Smooth muscle cell (in vitro differentiated cells): ENCODE measurements at regions not wholly inside any gene's neighbourhood (a gene's known extent, or its start where the extent isn't known, plus 50 kb on each side); places are given as distances from the start of the nearest gene placed in this dataset.

Experiments used
- DNase-seq: peaks from one replicate; lab custom pipeline; 2025; ENCODE audit not compliant: unreplicated experiment; lab: John Stamatoyannopoulos, UW
- H2AFZ ChIP-seq: fragments of 200-600 bp; sonication (generic); 2 replicates; pipeline ENCODE4 v1.6.0; 2016; ENCODE audit warnings: antibody characterized with exemption, low read depth, mild to moderate bottlenecking
- H3F3A ChIP-seq: fragments of 200-600 bp; sonication (generic); 2 replicates; pipeline ENCODE4 v1.6.0; 2017; ENCODE audit warnings: antibody characterized with exemption, low read depth
- H3K27ac ChIP-seq: fragments of 200-600 bp; sonication (generic); 2 replicates; pipeline ENCODE4 v1.5.1; 2016; ENCODE audit warnings: low read depth, mild to moderate bottlenecking
- H3K27me3 ChIP-seq: fragments of 200-600 bp; sonication (generic); 2 replicates; pipeline ENCODE4 v1.6.1; 2016; ENCODE audit warnings: low read depth, mild to moderate bottlenecking
- H3K36me3 ChIP-seq: fragments of 200-600 bp; sonication (generic); 2 replicates; pipeline ENCODE4 v1.5.1; 2016; ENCODE audit warnings: low read depth
- H3K4me1 ChIP-seq: fragments of 200-600 bp; sonication (generic); 2 replicates; pipeline ENCODE4 v1.5.1; 2016; ENCODE audit warnings: low read depth
- H3K4me2 ChIP-seq: fragments of 200-600 bp; sonication (generic); 2 replicates; pipeline ENCODE4 v1.6.0; 2016; ENCODE audit warnings: mild to moderate bottlenecking
- H3K4me3 ChIP-seq: fragments of 200-600 bp; sonication (generic); 2 replicates; pipeline ENCODE4 v1.5.1; 2016; ENCODE audit warnings: mild to moderate bottlenecking
- H3K79me2 ChIP-seq: fragments of 200-600 bp; sonication (generic); 2 replicates; pipeline ENCODE4 v1.6.0; 2016; ENCODE audit warnings: low read depth, mild to moderate bottlenecking
- H3K9ac ChIP-seq: fragments of 200-600 bp; sonication (generic); 2 replicates; pipeline ENCODE4 v1.6.0; 2016; ENCODE audit warnings: low read depth
- H3K9me3 ChIP-seq: fragments of 200-600 bp; sonication (generic); replicated peaks from 2 replicates; pipeline ENCODE4 v1.5.1; 2016; ENCODE audit warnings: low read depth
- H4K20me1 ChIP-seq: fragments of 200-600 bp; sonication (generic); 2 replicates; pipeline ENCODE4 v1.6.0; 2016; ENCODE audit warnings: low read depth
- CTCF ChIP-seq: fragments of 200-600 bp; sonication (generic); IDR thresholded peaks from 2 replicates; pipeline ENCODE4 v1.5.1; 2017; ENCODE audit warnings: borderline replicate concordance, mild to moderate bottlenecking, antibody characterized with exemption; ENCODE audit not compliant: insufficient read depth, poor library complexity, severe bottlenecking
- WGBS: methylation state at CpG from one replicate; pipeline ENCODE4 v1.1.7; 2016; ENCODE audit warnings: low lambda C conversion rate; 5-methylcytosine and 5-hydroxymethylcytosine counted together

DNA sequence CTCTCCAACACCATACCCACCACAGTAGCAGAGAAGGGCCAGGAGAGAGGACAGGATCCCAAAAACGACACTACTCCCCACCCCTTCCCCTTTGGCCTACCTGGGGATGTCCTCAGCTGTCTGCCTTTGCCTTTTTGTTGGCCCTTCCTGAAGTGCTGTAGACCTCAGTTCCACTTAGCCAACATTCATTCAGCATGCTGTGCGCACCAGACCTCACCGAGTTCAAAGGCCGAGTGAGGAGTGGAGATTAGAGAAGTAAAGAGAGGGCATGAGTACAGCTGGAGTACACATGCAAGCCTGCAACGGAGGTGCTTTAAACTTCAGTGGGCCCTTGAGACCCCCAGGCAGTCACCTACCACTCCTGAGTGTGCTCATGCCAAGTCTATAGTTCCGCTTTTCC lies 99.0 kb downstream of the TEX26 start:
- Histone ChIP-seq H3K27ac (no peak overlapping the region), H3K4me3 (no peak overlapping the region), H3K36me3 (no peaks in the 10 kb centered on the region), H3K4me1 (peaks cover 2% of the 10 kb centered on the region), H4K20me1 (no peaks in the 10 kb centered on the region), H3K4me2 (no peak overlapping the region), H2AFZ (no peak overlapping the region), H3K79me2 (no peaks in the 10 kb centered on the region), H3K27me3 (no peaks in the 10 kb centered on the region), H3K9ac (no peak overlapping the region), H3K9me3 (no peaks in the 10 kb centered on the region), H3F3A (no peaks in the 10 kb centered on the region)
- no peak for TF ChIP-seq CTCF
- 92% methylated on average over 6 of the region's 6 CpGs for WGBS
- no peak for DNase-seq

DNA sequence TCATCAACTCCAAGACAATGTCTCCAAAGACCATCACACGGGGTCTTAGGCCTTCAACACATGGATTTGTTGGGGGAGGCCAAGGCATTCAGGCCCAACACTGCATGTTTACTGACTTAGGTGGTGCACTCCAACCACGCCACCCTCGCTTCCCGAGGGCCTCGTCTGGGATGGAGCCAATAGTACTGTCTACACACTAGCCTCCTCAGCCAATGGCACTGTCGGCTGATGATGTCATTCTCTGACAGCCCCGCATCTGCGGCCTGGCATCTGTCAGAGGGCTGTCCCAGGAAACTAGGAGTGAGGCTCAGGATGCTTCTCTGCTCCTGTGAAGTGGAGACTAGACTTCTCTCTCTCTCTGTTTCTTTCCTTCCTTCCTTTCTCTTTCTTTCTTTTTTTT lies 96.6 kb downstream of the TEX26 start:
- no peaks in the 10 kb centered on the region for H4K20me1 ChIP-seq
- TF ChIP-seq CTCF = no peak
- no peak for DNase-seq
- H2AFZ ChIP-seq = no peak overlapping the region
- no peak overlapping the region for H3K4me2 ChIP-seq
- H3K79me2 ChIP-seq = no peaks in the 10 kb centered on the region
- H3K4me3 ChIP-seq = no peak overlapping the region
- no peaks in the 10 kb centered on the region for H3F3A ChIP-seq
- no peak overlapping the region for H3K27ac ChIP-seq
- H3K36me3 ChIP-seq = no peaks in the 10 kb centered on the region
- no peak overlapping the region for H3K9ac ChIP-seq
- H3K9me3 ChIP-seq = no peaks in the 10 kb centered on the region
- peaks cover 2% of the 10 kb centered on the region for H3K4me1 ChIP-seq
- H3K27me3 ChIP-seq = no peaks in the 10 kb centered on the region
- 70% methylated on average over 8 of the region's 8 CpGs for WGBS

DNA sequence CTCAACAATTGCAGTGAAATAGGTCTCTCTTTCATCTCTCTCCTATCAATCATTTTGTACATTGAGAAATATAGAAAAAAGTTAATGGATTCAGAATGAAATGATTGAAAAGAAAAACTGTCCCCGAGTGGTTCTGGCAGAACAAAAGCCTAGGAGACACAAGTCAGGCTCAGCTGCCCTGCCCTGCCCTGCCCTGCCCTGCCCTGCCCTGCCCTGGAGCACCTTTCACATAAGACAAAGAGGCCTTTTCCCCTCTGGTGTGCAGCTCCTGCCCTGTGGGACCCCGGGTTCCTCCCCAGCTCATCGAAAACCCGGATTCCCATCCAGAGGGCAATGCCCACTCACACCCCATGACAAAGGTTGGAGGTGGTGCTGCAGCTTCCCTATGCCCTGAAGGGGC lies 94.7 kb downstream of the TEX26 start:
- Histone ChIP-seq H3K9me3 (no peaks in the 10 kb centered on the region), H3F3A (no peaks in the 10 kb centered on the region), H3K27ac (no peak overlapping the region), H3K79me2 (no peaks in the 10 kb centered on the region), H3K36me3 (no peaks in the 10 kb centered on the region), H3K4me2 (no peak overlapping the region), H3K27me3 (no peaks in the 10 kb centered on the region), H3K4me3 (no peak overlapping the region), H2AFZ (no peak overlapping the region), H3K9ac (no peak overlapping the region), H4K20me1 (no peaks in the 10 kb centered on the region), H3K4me1 (no peaks in the 10 kb centered on the region)
- 84% methylated on average over 4 of the region's 4 CpGs for WGBS
- DNase-seq = no peak
- no peak for TF ChIP-seq CTCF
